C1 segment of cervical spinal cord (tissue), 14 donors: ENCODE measurements at regions not wholly inside any gene's neighbourhood (a gene's known extent, or its start where the extent isn't known, plus 50 kb on each side); places are given as distances from the start of the nearest gene placed in this dataset.

Experiments
- DNase-seq, 14 donors: peaks; one replicate each; lab custom pipeline; 2025; lab: John Stamatoyannopoulos, UW

DNA sequence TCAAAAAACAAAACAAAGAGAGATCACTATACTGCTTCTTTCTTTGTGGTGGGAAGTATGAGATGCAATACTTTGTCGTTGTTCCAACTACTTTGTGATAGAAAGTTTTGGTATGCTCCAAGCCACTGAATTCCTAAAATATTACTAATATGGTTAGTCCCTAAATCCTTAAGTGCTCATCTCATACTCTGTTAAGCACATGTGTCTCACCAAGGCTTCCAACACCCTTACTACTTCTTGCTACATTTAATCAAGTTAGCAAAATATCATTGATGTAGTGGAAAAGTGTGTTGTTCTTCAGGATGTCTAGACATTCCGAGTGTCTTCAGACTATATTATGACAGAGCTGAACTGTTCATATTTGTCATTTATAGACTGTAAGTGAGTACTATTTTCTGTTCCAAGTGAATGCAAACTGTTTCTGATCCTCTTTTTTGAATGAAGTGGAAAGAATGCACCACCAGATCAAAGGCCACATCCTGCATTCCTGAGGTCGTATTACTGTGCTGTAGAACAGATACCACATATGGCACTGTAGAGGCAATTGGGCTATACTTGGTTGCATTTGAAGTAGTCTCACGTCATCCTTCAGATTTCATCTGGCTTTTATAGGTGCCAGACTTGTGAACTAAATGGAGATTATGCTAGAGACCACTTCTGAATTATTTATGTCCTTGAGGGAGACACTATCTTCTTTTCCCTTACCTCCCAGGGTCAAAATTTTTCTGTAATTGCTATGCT is 298.4 kb upstream of the ZNF521 start:
- no peak for DNase-seq

DNA sequence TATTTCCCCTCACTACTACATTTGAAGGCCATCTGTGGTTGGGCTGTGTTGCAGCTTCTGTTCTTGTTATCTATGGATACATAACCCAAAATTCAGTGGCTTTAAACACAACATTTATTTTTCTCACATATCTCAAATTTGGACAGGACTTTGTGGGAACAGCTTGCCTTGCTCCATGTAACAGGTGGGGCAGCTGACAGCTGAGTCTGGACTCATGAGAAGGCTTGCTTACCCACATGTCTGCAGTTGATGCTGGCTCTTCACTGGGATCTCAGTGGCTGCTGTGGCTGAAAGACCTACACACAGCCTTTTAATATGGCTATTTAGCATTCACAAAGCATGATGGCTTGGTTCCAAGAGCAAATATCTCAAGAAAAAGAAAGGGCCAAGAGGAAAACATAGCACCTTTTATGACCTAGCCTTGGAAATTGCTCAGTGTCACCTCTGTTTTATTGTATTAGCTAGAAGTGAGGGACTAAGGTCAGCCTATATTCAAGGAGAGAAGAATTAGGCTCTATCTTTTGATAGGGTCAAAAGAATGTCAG is 296.8 kb upstream of the ZNF521 start:
- peak in 1 of 14 donors; percentile 9 for DNase-seq

DNA sequence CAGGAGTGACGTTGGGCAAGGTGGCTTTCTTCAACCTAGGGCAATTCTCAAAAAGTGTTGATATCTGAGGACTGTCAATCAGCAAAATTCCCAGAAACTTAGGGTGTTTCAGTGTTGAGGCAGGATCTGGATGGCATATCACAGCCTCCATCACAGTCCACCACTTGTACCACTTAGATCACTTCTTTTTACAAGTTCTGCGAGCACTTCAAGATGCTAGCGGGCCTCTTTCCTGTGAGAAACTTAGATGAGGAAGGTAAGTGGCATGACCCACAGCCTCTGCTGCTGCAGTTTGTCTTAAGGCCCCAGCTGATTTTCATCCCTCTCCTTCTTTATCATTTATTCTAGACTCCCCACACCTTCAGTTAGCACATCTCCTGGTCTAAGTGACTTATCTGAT is 295.4 kb upstream of the ZNF521 start:
- DNase-seq = no peak

DNA sequence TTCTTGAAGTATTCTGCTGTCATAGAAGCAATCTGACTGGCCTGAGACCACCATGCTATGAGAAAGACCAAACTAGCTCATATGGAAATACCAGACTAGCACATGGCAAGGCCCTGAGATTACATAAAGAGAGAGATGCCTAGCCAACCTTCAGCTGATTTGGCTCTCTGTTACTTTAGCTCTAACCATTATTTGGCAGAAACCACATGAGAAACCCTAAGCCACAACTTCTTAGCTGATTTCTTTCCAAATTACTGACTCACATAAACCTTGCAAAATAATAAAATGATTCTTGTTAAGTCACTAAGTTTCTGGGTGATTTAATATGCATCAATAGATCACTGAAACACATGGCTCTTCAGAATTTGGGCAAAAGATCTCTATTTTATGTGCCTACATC is 295.0 kb upstream of the ZNF521 start:
- no peak for DNase-seq

GRCh38 chr18:25639596-25639995 is 287.6 kb upstream of the ZNF521 start:
- DNase-seq = no peak

GRCh38 chr18:25633563-25633962 is 281.6 kb upstream of the ZNF521 start:
- no peak for DNase-seq

DNA sequence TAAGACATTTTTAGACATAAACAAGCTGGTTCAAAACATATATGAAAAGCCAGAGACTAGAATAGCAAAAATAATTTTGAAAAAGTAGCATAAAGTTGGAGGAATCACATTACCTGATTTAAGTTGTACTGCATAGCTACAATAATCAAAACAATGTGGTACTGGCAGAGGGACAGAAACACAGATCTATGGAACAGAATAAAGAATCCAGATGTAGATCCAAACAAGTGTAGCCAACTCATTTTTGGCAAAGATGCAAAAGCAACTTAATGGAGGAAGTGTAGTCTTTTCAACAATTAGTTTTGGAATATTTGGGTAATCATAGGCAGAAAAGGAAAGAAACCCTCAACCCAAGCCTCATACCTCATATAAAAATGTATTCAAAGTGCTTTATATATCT is 278.7 kb upstream of the ZNF521 start:
- no peak for DNase-seq

- DNase-seq = no peak
These were observed 269.7 kb upstream of the ZNF521 start for GRCh38 chr18:25621682-25622081.

DNA sequence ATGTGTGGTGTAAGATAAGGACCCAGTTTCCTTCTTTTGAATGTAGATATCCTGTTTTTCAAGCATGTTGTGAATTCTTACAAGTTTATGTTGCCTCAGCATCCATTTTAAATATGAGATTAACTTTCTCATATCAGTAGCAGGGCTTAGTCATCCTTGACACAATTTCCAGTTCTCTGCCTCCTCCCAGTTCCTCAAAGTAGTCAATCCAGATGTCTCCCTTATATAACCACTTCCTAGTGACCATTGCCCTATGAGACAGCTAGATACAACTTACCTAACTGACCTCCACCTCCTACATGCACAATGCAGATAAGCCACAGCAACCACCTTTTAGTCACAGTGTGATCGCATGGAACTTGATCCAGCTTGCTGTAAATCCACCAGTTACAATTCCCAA is 269.2 kb upstream of the ZNF521 start:
- no peak for DNase-seq

DNA sequence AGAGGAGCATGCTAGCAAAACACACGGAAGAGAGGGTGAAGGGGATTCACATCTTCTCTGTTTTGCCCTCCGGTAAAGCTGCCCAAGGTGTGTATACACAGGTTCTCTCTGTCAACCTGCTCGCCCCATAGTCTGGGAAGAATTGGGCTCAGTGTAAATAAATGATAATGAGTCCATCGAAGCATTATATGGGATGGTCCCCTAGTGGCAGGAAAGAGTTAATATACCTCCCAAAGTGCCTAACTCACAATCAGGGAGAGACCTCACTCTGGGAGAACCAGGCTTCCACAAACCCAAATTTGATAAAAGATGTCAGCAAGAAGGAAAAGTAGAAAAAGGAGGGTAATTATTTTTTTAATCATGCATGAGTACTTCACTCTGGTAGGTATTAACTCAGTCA is 262.2 kb upstream of the ZNF521 start:
- DNase-seq = no peak

GRCh38 chr18:25612466-25612865 is 260.5 kb upstream of the ZNF521 start:
- no peak for DNase-seq

GRCh38 chr18:25608091-25608490 is 256.1 kb upstream of the ZNF521 start:
- DNase-seq = no peak

DNA sequence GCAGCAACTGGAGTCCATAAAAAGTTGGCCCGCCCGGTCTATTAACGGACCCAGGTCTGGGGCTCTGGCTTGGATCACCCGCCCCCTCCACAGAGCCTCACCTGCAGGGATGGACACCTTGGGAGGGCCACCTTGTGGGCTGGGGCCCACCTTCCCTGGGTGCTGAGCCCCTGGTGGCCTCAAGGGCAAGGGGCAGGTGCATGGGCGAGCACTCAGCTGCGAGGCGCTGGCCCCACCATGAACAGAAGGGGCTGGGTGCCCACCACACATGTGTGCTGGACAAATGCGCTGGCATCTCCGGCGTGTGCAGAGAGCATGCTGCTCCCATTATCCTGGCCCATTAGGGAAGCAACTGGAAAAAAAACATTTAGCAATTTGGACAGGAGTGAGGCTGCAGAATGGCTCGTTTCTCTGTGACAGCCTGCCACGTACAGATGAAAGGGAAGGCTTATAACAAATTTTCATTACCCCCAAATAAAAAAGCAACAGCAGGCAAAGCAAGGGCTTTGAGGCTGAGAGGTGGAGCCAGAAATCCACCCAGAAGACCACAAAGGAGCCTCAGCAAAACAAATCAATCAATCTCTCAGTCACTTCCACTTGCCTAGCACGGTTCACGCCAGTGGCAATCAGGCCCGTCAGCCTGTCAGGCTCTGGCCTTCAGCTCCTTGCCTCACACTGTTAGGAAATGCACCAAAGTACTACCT is 253.1 kb upstream of the ZNF521 start:
- DNase-seq = no peak

DNA sequence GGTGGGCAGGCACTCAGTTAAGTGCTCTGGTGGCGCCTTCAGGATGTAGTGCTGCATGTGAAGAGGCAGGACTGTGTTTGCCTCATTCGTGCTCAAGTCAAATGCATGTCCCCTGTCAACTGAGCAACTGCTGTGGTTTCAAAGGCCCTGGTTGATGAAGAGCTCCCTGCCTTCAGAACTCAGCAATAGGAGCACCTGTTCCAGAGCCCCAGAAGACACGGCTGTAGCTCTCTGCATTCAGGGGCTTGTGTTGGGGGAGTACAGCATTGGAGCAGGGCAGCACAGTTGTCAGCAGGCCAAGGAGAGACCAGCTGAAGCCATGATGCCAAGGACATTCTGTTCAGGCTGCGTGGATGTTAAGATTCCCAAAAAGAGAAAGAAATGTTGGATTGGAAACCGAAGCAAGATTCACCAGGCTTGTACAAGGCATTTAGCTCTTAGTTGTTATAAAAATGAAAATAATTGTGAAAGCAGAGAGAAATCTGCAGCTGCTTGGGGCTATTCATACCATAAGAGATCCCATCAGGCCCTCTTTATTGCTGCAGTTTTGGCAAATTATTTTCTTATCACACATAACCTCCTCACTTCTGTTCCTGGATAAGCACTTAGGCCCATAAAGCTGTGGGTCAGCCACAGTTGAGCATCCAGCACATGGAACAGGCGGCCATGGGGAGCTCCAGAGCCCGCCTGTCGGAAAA is 252.4 kb upstream of the ZNF521 start:
- DNase-seq = no peak

GRCh38 chr18:25599443-25599842 is 247.5 kb upstream of the ZNF521 start:
- no peak for DNase-seq

GRCh38 chr18:25597476-25597875 is 245.5 kb upstream of the ZNF521 start:
- DNase-seq = no peak

DNA sequence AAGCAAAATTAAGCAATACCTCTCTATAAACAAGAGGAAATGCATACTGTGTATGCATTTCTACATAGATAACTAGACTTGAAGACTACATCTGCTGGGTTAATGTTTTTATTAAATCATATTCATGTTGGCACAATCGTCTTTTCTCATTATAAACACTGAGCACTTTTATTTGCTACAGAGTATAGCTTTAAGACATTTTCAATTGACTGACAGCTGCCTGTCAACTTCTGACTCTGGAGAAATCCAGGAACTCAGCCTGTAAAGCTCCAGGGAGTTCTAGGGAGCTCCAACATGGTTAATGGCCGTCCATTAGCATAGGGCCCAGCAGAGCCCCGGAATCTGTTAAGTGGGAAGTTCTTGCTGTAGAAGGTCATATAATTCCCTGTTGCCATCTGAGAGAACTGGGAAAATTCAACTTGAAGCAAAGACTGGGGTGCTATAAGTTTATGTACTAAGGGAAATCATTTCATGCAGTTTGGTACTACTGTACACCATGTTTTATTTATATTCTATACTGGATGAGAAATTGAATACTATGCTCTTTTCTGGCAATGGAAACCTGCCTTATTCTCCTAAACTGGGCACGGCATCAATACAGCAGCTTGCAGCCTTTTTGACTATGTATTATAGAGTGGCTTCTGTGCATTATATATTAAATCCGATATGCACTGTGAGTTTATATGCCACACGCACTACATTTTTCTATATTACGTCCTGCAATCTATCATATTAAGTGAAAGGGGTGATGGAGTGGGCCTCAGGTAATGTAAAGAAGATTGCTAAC is 243.5 kb upstream of the ZNF521 start:
- no peak for DNase-seq

- no peak for DNase-seq
These were observed 242.4 kb upstream of the ZNF521 start for GRCh38 chr18:25594351-25594750.

GRCh38 chr18:25592804-25593360 is 240.9 kb upstream of the ZNF521 start:
- DNase-seq = no peak

- no peak for DNase-seq
These were observed 238.5 kb upstream of the ZNF521 start for GRCh38 chr18:25590456-25590855.

GRCh38 chr18:25587545-25587944 is 235.6 kb upstream of the ZNF521 start:
- no peak for DNase-seq
